Gastrocnemius medialis (tissue), 4 donors: ENCODE measurements at regions not wholly inside any gene's neighbourhood (a gene's known extent, or its start where the extent isn't known, plus 50 kb on each side); places are given as distances from the start of the nearest gene placed in this dataset.

Experiments used
- ATAC-seq, 2 donors: fragments of 150-250 bp; one replicate each; pipeline ENCODE4 v1.9.1; 2016
- DNase-seq, 2 donors: peaks; one replicate each; pipeline ENCODE4 v3.0.0-alpha.2; 2019
- H3K27ac ChIP-seq, 4 donors: fragments of 200-600 bp; sonication (generic); 1 replicate in 1 of 4; 2 replicates in 3 of 4; pipeline ENCODE4 v1.5.1; 2016 to 2018; ENCODE audit warnings: mild to moderate bottlenecking in 2 of 4, moderate library complexity in 1 of 4
- H3K27me3 ChIP-seq, 3 donors: fragments of 200-600 bp; sonication (generic) in 2 of 3; 1 replicate in 1 of 3; 2 replicates in 2 of 3; pipeline versions ENCODE4 v1.5.1 to v1.6.0; 2016 to 2019; ENCODE audit warnings: mild to moderate bottlenecking in 1 of 3, moderate library complexity in 1 of 3
- H3K36me3 ChIP-seq, 2 donors: fragments of 200-600 bp; sonication (generic) in 1 of 2; one replicate each; pipeline ENCODE4 v1.5.1; 2017 to 2018
- H3K4me1 ChIP-seq, 2 donors: fragments of 200-600 bp; sonication (generic) in 1 of 2; one replicate each; pipeline ENCODE4 v1.5.1; 2016 to 2017; ENCODE audit warnings: mild to moderate bottlenecking in 2 of 2
- H3K4me3 ChIP-seq, 4 donors: fragments of 200-600 bp; sonication (generic) in 3 of 4; 1 replicate in 1 of 4; 2 replicates in 3 of 4; pipeline ENCODE4 v1.5.1; 2016 to 2019; ENCODE audit warnings: mild to moderate bottlenecking in 2 of 4
- H3K9me3 ChIP-seq, 3 donors: fragments of 200-600 bp; sonication (generic) in 2 of 3; 1 replicate in 1 of 3; 2 replicates in 2 of 3; pipeline ENCODE4 v1.5.1; 2016 to 2019
- POLR2A ChIP-seq, 2 donors: fragments of 450-650 bp; IDR thresholded peaks; one replicate each; pipeline ENCODE4 v1.6.1; 2017; ENCODE audit warnings: antibody characterized with exemption in 2 of 2, mild to moderate bottlenecking in 2 of 2, moderate library complexity in 2 of 2
- in situ Hi-C, 4 donors: fragments of 200-750 bp; cut with MboI; loops; one replicate each; pipeline versions ENCODE4 v1.15.0 to v1.8.0; 2017; ENCODE audit warnings: low sequenced_read_pairs in 4 of 4
- intact Hi-C: fragments of 100-400 bp; cut with DNase I; formaldehyde crosslinking; loops from one replicate; pipeline ENCODE4 v1.15.1; 2023; ENCODE audit warnings: low total_unique reads
- TF ChIP-seq, protein P1 (sequence below), 5 experiments: fragments of 450-650 bp in 3 of 5; fragments of 200-600 bp in 2 of 5; sonication (generic) in 2 of 5; IDR thresholded peaks in 4 of 5; conservative IDR thresholded peaks in 1 of 5; 1 replicate in 4 of 5; 2 replicates in 1 of 5; pipeline ENCODE4 v1.5.1; 2016 to 2019; ENCODE audit warnings: antibody characterized with exemption in 5 of 5, mild to moderate bottlenecking in 3 of 5, moderate library complexity in 3 of 5

DNA sequence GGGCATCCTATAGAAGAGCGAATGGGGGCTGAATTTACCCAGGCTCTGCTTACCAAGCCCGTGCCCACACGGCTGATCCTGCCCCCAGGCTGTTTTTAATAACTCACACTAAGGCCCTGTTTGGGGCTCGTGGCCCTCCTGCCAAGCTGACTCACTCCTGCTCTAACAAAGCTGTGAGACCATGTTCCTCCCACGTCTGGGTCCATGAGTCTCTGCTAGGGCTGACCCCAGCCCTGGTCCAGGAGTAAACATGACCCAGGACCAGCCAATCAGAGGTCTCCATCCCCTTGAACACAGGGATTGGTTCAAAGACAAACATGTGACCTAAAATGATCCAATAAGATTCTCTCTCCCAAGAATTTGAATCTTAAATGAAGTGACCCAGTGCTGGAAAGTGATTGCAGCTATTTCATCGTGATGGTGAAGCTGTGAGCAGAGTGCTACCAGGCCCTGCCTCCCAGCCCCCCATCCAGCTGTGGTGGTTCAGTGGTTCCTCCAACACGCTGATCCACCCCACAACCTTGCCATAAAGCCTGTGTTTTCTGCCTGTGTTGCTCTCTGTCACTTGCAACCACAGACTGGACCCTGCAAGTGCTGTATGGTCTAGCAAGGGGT lies 57.2 kb downstream of the C16orf82 start:
- ATAC-seq (no peak), DNase-seq (no peak)
- H3K9me3 ChIP-seq = peaks cover 0 to 13% (median 0%) of the 10 kb centered on the region in 3 donors
- intact Hi-C loops = no loop called here
- H3K27ac ChIP-seq = no peak overlapping the region
- no peak overlapping the region for H3K4me3 ChIP-seq
- H3K36me3 ChIP-seq = no peaks in the 10 kb centered on the region
- peaks cover 0 to 4% (median 0%) of the 10 kb centered on the region in 3 donors for H3K27me3 ChIP-seq
- no peaks in the 10 kb centered on the region for H3K4me1 ChIP-seq
- in situ Hi-C loops = loop anchor here in 2 of 4 donors (25.0 kb wide), 1 partner anchor 1287 kb away; no protein-coding TSS in a partner anchor
- TF ChIP-seq, protein P1, sequence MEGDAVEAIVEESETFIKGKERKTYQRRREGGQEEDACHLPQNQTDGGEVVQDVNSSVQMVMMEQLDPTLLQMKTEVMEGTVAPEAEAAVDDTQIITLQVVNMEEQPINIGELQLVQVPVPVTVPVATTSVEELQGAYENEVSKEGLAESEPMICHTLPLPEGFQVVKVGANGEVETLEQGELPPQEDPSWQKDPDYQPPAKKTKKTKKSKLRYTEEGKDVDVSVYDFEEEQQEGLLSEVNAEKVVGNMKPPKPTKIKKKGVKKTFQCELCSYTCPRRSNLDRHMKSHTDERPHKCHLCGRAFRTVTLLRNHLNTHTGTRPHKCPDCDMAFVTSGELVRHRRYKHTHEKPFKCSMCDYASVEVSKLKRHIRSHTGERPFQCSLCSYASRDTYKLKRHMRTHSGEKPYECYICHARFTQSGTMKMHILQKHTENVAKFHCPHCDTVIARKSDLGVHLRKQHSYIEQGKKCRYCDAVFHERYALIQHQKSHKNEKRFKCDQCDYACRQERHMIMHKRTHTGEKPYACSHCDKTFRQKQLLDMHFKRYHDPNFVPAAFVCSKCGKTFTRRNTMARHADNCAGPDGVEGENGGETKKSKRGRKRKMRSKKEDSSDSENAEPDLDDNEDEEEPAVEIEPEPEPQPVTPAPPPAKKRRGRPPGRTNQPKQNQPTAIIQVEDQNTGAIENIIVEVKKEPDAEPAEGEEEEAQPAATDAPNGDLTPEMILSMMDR (IDR thresholded peaks at IDR 0.05 in 4 of 5, conservative IDR thresholded peaks at IDR 0.05 in 1 of 5) = no peak
- TF ChIP-seq POLR2A (IDR thresholded peaks at IDR 0.05) = no peak

DNA sequence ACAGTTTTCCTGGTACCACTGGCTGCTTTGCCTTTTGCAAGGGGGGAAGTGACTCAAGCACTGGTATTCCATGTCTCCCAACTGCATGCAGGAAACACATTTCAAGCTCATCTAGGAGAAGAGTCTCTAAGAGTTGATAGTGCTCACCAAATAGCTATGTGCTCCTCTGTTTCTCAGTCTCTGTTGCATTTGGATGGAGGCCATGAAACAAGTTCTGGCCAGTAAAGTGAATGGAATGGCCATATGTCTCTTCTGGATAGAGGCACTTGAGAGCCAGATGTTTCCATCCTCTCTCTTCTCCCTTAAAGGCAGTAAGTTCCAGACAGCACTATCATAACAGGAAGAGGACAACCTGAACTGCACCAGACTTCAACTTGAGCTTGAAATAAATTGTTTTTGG lies 60.6 kb downstream of the C16orf82 start:
- DNase-seq = no peak
- Histone ChIP-seq H3K4me1 (no peaks in the 10 kb centered on the region), H3K27ac (no peak overlapping the region), H3K27me3 (no peaks in the 10 kb centered on the region), H3K36me3 (no peaks in the 10 kb centered on the region), H3K9me3 (peaks cover 0 to 3% (median 0%) of the 10 kb centered on the region in 3 donors), H3K4me3 (no peak overlapping the region)
- in situ Hi-C loops = no loop called here
- intact Hi-C loops = no loop called here
- TF ChIP-seq, protein P1 (IDR thresholded peaks at IDR 0.05 in 4 of 5, conservative IDR thresholded peaks at IDR 0.05 in 1 of 5) = no peak
- TF ChIP-seq POLR2A (IDR thresholded peaks at IDR 0.05) = no peak
- no peak for ATAC-seq

DNA sequence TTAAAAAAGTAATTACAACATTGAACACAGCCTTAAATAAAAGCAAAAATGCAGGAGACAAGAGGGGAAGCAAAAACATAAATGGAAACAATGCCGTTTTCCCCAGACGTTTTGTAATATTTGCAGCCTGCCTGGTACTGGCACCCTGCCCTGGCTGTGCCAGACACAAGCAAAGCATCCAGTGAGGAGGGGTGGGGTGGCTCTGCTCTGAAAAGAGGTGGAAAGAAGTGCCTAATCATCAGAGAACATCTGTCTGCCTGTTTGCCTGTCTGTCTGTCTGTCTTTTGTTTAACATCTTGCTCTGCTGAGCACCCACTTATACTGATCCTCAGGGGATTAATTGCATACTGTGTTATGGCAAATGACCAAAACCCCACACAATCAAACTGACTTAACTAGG lies 62.7 kb downstream of the C16orf82 start:
- DNase-seq (no peak), ATAC-seq (no peak)
- TF ChIP-seq, protein P1 (IDR thresholded peaks at IDR 0.05 in 4 of 5, conservative IDR thresholded peaks at IDR 0.05 in 1 of 5) = no peak
- TF ChIP-seq POLR2A (IDR thresholded peaks at IDR 0.05) = no peak
- Histone ChIP-seq H3K4me3 (no peak overlapping the region), H3K36me3 (no peaks in the 10 kb centered on the region), H3K9me3 (no peaks in the 10 kb centered on the region), H3K27me3 (no peaks in the 10 kb centered on the region), H3K27ac (no peak overlapping the region), H3K4me1 (no peaks in the 10 kb centered on the region)
- in situ Hi-C loops = no loop called here
- intact Hi-C loops = no loop called here

DNA sequence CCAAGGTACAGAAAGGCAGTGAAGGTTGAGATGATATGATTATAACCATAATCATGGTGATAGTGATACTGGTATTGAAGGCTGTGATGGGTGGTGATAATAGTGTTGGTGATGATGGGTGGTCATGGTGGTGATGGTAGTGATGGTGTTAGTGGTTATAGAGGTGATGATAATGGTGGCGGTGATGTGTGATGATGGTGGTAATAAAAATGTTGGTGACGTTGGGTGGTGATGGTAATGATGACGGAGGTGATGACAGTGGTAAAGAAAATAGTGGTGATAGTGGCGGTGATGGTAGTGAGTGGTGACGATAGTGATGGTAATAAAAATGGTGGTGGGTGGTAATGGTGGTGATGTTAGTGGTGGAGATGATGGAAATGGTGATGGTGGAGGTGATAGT lies 65.1 kb upstream of the KDM8 start:
- in situ Hi-C loops = no loop called here
- Histone ChIP-seq H3K9me3 (no peaks in the 10 kb centered on the region), H3K4me1 (no peaks in the 10 kb centered on the region), H3K27me3 (no peaks in the 10 kb centered on the region), H3K36me3 (no peaks in the 10 kb centered on the region), H3K27ac (no peak overlapping the region), H3K4me3 (no peak overlapping the region)
- ATAC-seq = no peak
- DNase-seq = no peak
- intact Hi-C loops = no loop called here
- TF ChIP-seq, protein P1 (IDR thresholded peaks at IDR 0.05 in 4 of 5, conservative IDR thresholded peaks at IDR 0.05 in 1 of 5) = no peak
- TF ChIP-seq POLR2A (IDR thresholded peaks at IDR 0.05) = no peak

DNA sequence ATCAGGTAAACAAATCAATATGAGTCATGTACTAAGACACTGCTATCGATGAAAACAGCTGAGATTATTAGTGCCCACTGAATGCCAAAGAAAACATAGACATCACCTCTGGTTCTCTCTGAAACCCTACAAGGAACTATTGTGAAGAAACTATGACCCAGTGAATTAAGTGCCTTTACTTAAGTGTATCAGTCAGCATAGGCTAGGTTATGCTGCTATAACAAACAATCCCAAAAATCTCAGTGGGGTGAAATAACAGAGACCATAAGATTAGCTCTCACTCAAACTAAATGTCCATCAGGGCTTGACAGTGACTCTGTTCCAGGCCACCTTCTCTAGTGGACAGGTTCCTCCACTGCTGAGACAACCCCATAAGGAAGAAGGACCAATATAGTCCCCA lies 57.7 kb upstream of the KDM8 start:
- intact Hi-C loops = no loop called here
- TF ChIP-seq, protein P1 (IDR thresholded peaks at IDR 0.05 in 4 of 5, conservative IDR thresholded peaks at IDR 0.05 in 1 of 5) = no peak
- no peak for TF ChIP-seq POLR2A (IDR thresholded peaks at IDR 0.05)
- in situ Hi-C loops = no loop called here
- no peaks in the 10 kb centered on the region for H3K27me3 ChIP-seq
- H3K4me3 ChIP-seq = no peak overlapping the region
- H3K4me1 ChIP-seq = no peaks in the 10 kb centered on the region
- no peaks in the 10 kb centered on the region for H3K9me3 ChIP-seq
- no peak overlapping the region for H3K27ac ChIP-seq
- no peak for ATAC-seq
- no peak for DNase-seq
- no peaks in the 10 kb centered on the region for H3K36me3 ChIP-seq
